ENCODE measurements at regions not wholly inside any gene's neighbourhood (a gene's known extent, or its start where the extent isn't known, plus 50 kb on each side); places are given as distances from the start of the nearest gene placed in this dataset.

DNA sequence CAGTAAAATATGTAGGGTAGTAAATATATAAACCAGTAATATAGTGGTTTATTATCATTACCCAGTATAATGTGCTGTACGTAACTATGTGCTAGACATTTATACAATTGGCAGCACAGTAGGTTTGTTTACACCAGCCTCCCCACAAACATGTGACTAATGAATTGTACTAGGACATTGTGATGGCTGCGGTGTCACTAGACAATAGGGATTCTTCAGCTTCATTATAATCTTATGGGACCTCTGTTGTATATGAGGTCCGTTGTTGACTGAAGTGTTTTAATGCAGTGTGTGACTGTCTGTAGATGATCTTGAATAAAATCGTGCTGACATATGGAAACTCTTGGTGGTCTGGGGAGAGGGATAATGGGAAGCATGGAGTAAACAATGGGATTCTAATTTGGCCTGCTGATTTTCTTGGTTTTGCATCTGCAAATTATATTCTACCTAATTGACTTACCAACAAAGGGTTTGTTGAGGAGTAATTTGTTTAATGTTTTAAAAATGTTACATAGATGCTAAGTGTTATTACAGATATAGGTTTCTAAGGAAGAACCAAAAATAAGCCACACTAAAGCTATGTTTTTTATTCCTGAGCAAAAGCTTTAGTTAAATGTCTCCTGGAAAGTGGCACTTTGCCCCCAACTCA, 496.5 kb upstream of the TBL1XR1 start:
- Histone ChIP-seq H3K9me3 (no peaks in the 10 kb centered on the region), H3K27me3 (no peaks in the 10 kb centered on the region), H3K4me3 (no peak overlapping the region), H3K27ac (no peak overlapping the region), H3K4me1 (ENCODE audit: insufficient read depth) (no peaks in the 10 kb centered on the region), H3K36me3 (no peaks in the 10 kb centered on the region)
- intact Hi-C loops (cut with DNase I) = no loop called here
- TF ChIP-seq, protein P1, sequence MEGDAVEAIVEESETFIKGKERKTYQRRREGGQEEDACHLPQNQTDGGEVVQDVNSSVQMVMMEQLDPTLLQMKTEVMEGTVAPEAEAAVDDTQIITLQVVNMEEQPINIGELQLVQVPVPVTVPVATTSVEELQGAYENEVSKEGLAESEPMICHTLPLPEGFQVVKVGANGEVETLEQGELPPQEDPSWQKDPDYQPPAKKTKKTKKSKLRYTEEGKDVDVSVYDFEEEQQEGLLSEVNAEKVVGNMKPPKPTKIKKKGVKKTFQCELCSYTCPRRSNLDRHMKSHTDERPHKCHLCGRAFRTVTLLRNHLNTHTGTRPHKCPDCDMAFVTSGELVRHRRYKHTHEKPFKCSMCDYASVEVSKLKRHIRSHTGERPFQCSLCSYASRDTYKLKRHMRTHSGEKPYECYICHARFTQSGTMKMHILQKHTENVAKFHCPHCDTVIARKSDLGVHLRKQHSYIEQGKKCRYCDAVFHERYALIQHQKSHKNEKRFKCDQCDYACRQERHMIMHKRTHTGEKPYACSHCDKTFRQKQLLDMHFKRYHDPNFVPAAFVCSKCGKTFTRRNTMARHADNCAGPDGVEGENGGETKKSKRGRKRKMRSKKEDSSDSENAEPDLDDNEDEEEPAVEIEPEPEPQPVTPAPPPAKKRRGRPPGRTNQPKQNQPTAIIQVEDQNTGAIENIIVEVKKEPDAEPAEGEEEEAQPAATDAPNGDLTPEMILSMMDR (IDR thresholded peaks at IDR 0.05) = no peak
- no peak for TF ChIP-seq EP300 (IDR thresholded peaks at IDR 0.05)
- TF ChIP-seq POLR2A (IDR thresholded peaks at IDR 0.05) = no peak
- 84 to 87% (median 87%) methylated on average over 4 of the region's 4 CpGs for WGBS, 3 donors
- DNase-seq = no peak

DNA sequence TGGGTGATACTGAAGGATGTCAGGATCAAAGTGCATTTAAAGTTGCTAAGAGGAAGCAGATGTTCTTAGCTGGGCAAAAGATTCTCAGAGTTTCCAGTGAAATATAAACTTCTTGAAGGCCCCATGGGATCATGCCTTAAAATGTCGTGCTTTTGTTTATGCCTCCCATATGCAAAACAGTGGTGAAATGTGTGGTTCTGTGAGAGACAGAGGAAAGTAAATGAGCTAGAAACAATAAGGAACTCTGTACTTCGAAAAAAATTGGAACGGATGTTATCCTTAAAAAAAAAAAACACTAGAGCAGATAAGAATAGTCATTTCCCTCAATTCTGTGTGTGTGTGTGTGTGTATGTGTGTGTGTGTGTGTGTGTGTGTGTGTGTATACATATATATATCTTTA, 497.0 kb upstream of the TBL1XR1 start:
- TF ChIP-seq EP300 (IDR thresholded peaks at IDR 0.05) (no peak), POLR2A (IDR thresholded peaks at IDR 0.05) (no peak)
- TF ChIP-seq, protein P1 (IDR thresholded peaks at IDR 0.05) = no peak
- 2 to 10% (median 7%) methylated on average over 3 of the region's 3 CpGs for WGBS, 3 donors

DNA sequence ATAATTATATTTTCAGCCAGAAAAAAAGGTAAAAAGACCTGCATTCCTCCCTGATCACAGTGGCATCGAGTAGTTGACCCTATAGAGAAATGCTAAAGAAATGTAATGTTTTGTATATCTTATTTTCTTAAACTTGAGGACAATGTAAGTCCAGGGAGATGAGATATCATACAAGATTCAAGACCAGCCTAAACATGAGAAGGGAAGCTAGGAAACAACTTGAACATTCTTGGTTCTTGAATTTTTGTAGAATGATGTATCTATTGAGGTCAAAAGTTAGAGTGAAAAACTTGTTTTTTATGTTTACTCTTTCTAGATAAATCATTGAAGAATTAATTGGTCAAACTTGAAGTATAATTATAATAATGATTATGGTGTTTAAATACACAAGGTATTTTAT, 497.7 kb upstream of the TBL1XR1 start:
- no peaks in the 10 kb centered on the region for H3K27me3 ChIP-seq
- no peak overlapping the region for H3K27ac ChIP-seq
- no peaks in the 10 kb centered on the region for H3K36me3 ChIP-seq
- intact Hi-C loops (cut with DNase I) = no loop called here
- DNase-seq = no peak
- no peaks in the 10 kb centered on the region for H3K4me1 ChIP-seq (ENCODE audit: insufficient read depth)
- no peak for TF ChIP-seq EP300 (IDR thresholded peaks at IDR 0.05)
- TF ChIP-seq POLR2A (IDR thresholded peaks at IDR 0.05) = no peak
- TF ChIP-seq, protein P1 (IDR thresholded peaks at IDR 0.05) = no peak
- no peak overlapping the region for H3K4me3 ChIP-seq
- 87 to 96% (median 89%) methylated on average over 1 of the region's 1 CpG for WGBS, 3 donors
- H3K9me3 ChIP-seq = no peaks in the 10 kb centered on the region

More for the DNA sequence above, 497.0 kb upstream of the TBL1XR1 start:
- Histone ChIP-seq H3K27ac (no peak overlapping the region), H3K27me3 (no peaks in the 10 kb centered on the region), H3K4me3 (no peak overlapping the region), H3K4me1 (ENCODE audit: insufficient read depth) (no peaks in the 10 kb centered on the region), H3K36me3 (no peaks in the 10 kb centered on the region), H3K9me3 (no peaks in the 10 kb centered on the region)
- intact Hi-C loops (cut with DNase I) = no loop called here
- DNase-seq = no peak

DNA sequence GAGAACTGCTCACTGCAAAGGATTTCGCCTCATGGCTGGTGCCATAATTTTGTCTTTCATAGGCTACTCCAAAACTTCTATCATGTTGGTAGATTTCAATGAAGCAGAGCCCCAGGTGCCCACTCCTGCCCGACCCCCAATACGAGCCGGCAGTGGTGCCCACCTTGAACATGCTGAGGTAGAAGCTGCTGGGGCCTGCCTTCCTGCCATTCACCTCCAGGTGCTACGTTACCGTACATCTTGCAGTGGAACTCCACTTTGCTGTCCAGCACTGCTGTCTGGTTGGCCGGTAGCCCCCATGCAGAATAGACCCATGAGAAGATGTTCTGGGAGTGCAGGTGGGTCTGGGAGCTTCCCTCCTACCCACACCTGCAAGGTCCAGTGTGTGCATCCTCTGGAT, 502.8 kb upstream of the TBL1XR1 start:
- Histone ChIP-seq H3K36me3 (no peaks in the 10 kb centered on the region), H3K27ac (no peak overlapping the region), H3K9me3 (no peaks in the 10 kb centered on the region), H3K4me3 (no peak overlapping the region), H3K27me3 (no peaks in the 10 kb centered on the region), H3K4me1 (ENCODE audit: insufficient read depth) (no peaks in the 10 kb centered on the region)
- intact Hi-C loops (cut with DNase I) = no loop called here
- WGBS, 3 donors = 88 to 97% (median 97%) methylated on average over 7 of the region's 7 CpGs
- TF ChIP-seq, protein P1 (IDR thresholded peaks at IDR 0.05) = no peak
- TF ChIP-seq POLR2A (IDR thresholded peaks at IDR 0.05) (no peak), EP300 (IDR thresholded peaks at IDR 0.05) (no peak)
- no peak for DNase-seq

Data from ovary (tissue), 7 donors.